Mesothelial cell of epicardium (in vitro differentiated cells): ENCODE measurements at regions not wholly inside any gene's neighbourhood (a gene's known extent, or its start where the extent isn't known, plus 50 kb on each side); places are given as distances from the start of the nearest gene placed in this dataset.

ENCODE experiments used
- DNase-seq, 2 experiments: peaks; one replicate each; pipeline ENCODE4 v3.0.0; 2021; ENCODE audit warnings: low spot score in 2 of 2; ENCODE audit not compliant: unreplicated experiment in 2 of 2
- H3K27ac Mint-ChIP-seq: 2 replicates; pipeline ENCODE4 v1.8.0; 2021; ENCODE audit warnings: mixed read lengths
- H3K27me3 Mint-ChIP-seq: 2 replicates; pipeline ENCODE4 v1.8.0; 2021; ENCODE audit warnings: low read depth, mixed read lengths
- H3K36me3 Mint-ChIP-seq: 2 replicates; pipeline ENCODE4 v1.8.0; 2021; ENCODE audit warnings: mixed read lengths
- H3K4me1 Mint-ChIP-seq: 2 replicates; pipeline ENCODE4 v1.8.0; 2021; ENCODE audit warnings: mixed read lengths
- H3K4me3 Mint-ChIP-seq: 2 replicates; pipeline ENCODE4 v1.8.0; 2021; ENCODE audit warnings: mild to moderate bottlenecking, moderate library complexity, mixed read lengths
- H3K9me3 Mint-ChIP-seq: 2 replicates; pipeline ENCODE4 v1.8.0; 2021; ENCODE audit warnings: mixed read lengths
- CTCF ChIP-seq: fragments of 200-600 bp; sonication (generic); IDR thresholded peaks from one replicate; pipeline ENCODE4 v1.5.0; 2021; ENCODE audit warnings: antibody characterized with exemption; ENCODE audit not compliant: unreplicated experiment

GRCh38 chr1:5484451-5485165 lies 507.6 kb downstream of the NPHP4 start:
- Mint-ChIP-seq H3K27me3 (peaks cover 57% of the 10 kb centered on the region), H3K9me3 (no peaks in the 10 kb centered on the region), H3K4me1 (peaks cover 11% of the 10 kb centered on the region), H3K36me3 (no peaks in the 10 kb centered on the region), H3K4me3 (no peak overlapping the region), H3K27ac (no peak overlapping the region)
- no peak for DNase-seq
- TF ChIP-seq CTCF: no peak

GRCh38 chr1:5481889-5482288 lies 510.3 kb downstream of the NPHP4 start:
- peaks cover 75% of the 10 kb centered on the region for H3K27me3 Mint-ChIP-seq
- no peak for DNase-seq

GRCh38 chr1:5480906-5481305 lies 511.3 kb downstream of the NPHP4 start:
- H3K27me3 Mint-ChIP-seq: peaks cover 79% of the 10 kb centered on the region
- TF ChIP-seq CTCF: no peak
- DNase-seq: no peak
- no peaks in the 10 kb centered on the region for H3K36me3 Mint-ChIP-seq
- no peak overlapping the region for H3K4me3 Mint-ChIP-seq
- no peaks in the 10 kb centered on the region for H3K9me3 Mint-ChIP-seq
- H3K27ac Mint-ChIP-seq: no peak overlapping the region
- peaks cover 13% of the 10 kb centered on the region for H3K4me1 Mint-ChIP-seq

More at GRCh38 chr1:5481889-5482288, 510.3 kb downstream of the NPHP4 start:
- Mint-ChIP-seq H3K4me1 (peaks cover 13% of the 10 kb centered on the region), H3K27ac (no peak overlapping the region), H3K9me3 (no peaks in the 10 kb centered on the region), H3K4me3 (no peak overlapping the region), H3K36me3 (no peaks in the 10 kb centered on the region)
- TF ChIP-seq CTCF: no peak

GRCh38 chr1:5479876-5480646 lies 512.2 kb downstream of the NPHP4 start:
- Mint-ChIP-seq H3K27ac (no peak overlapping the region), H3K4me3 (no peak overlapping the region), H3K36me3 (no peaks in the 10 kb centered on the region), H3K4me1 (peaks cover 11% of the 10 kb centered on the region), H3K9me3 (no peaks in the 10 kb centered on the region), H3K27me3 (peaks cover 77% of the 10 kb centered on the region)
- DNase-seq: no peak
- TF ChIP-seq CTCF: no peak

- no peak overlapping the region for H3K4me3 Mint-ChIP-seq
- H3K4me1 Mint-ChIP-seq: peaks cover 6% of the 10 kb centered on the region
- no peak overlapping the region for H3K27ac Mint-ChIP-seq
- H3K9me3 Mint-ChIP-seq: no peaks in the 10 kb centered on the region
- no peak for TF ChIP-seq CTCF
- H3K27me3 Mint-ChIP-seq: peaks cover 69% of the 10 kb centered on the region
- no peak for DNase-seq
- H3K36me3 Mint-ChIP-seq: no peaks in the 10 kb centered on the region
Measured at GRCh38 chr1:5478961-5479360, 513.3 kb downstream of the NPHP4 start.
